ENCODE measurements at regions not wholly inside any gene's neighbourhood (a gene's known extent, or its start where the extent isn't known, plus 50 kb on each side); places are given as distances from the start of the nearest gene placed in this dataset.

- DNase-seq (ENCODE audit: low spot score) (no peak), ATAC-seq (ENCODE audit: low FRiP score) (no peak)
- TF ChIP-seq, protein P1, sequence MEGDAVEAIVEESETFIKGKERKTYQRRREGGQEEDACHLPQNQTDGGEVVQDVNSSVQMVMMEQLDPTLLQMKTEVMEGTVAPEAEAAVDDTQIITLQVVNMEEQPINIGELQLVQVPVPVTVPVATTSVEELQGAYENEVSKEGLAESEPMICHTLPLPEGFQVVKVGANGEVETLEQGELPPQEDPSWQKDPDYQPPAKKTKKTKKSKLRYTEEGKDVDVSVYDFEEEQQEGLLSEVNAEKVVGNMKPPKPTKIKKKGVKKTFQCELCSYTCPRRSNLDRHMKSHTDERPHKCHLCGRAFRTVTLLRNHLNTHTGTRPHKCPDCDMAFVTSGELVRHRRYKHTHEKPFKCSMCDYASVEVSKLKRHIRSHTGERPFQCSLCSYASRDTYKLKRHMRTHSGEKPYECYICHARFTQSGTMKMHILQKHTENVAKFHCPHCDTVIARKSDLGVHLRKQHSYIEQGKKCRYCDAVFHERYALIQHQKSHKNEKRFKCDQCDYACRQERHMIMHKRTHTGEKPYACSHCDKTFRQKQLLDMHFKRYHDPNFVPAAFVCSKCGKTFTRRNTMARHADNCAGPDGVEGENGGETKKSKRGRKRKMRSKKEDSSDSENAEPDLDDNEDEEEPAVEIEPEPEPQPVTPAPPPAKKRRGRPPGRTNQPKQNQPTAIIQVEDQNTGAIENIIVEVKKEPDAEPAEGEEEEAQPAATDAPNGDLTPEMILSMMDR (IDR thresholded peaks at IDR 0.05): no peak
Measured at GRCh38 chr12:92615086-92615485, 87.7 kb upstream of the PLEKHG7 start.

DNA sequence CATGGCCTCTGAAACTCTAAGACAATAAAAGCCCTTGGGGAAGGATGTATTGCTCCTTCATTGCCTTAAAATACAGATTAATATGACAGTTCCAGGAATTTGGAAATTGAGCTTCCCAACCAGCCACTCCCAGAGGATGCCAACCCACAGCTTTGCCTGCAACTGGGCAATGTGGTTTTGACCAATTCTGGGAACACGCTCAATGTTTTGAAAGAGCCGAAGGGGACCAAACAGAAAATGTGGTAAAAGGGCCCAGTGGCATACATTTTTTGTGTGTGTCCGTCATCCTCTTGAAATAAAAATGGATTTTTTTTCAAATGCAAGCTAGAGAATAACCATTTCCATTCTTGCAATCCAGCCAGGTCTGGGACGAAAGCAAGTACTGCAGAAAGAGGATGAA is 88.3 kb upstream of the PLEKHG7 start:
- TF ChIP-seq, protein P1 (IDR thresholded peaks at IDR 0.05): no peak

DNA sequence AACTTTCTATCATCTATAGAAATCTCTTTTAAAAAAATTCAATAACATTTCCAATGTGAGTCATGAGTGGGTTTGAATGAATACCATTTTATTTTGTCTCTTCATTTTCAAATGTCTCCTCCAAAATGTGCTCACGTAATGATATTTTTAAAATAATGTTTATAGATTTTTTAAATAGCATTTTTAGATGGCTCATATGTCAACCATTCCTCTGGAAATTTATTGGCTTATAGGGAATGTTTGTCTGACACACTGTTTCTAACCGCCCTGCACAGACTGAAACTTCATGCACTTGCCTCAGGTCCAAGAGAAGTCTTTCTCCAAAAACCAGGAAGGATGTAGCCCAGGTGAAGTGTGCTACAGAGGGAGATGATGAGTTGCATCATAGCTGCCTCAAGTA is 88.8 kb upstream of the PLEKHG7 start:
- DNase-seq (ENCODE audit: low spot score): no peak
- TF ChIP-seq, protein P1 (IDR thresholded peaks at IDR 0.05): no peak
- no peak for ATAC-seq (ENCODE audit: low FRiP score)

More for the DNA sequence above, 88.3 kb upstream of the PLEKHG7 start:
- no peak for DNase-seq (ENCODE audit: low spot score)
- no peak for ATAC-seq (ENCODE audit: low FRiP score)

GRCh38 chr12:92612611-92613010 is 90.2 kb upstream of the PLEKHG7 start:
- TF ChIP-seq, protein P1 (IDR thresholded peaks at IDR 0.05): no peak
- DNase-seq (ENCODE audit: low spot score) (no peak), ATAC-seq (ENCODE audit: low FRiP score) (no peak)

- TF ChIP-seq, protein P1 (IDR thresholded peaks at IDR 0.05): no peak
- DNase-seq (ENCODE audit: low spot score) (no peak), ATAC-seq (ENCODE audit: low FRiP score) (no peak)
Measured at GRCh38 chr12:92608151-92609091, 94.4 kb upstream of the PLEKHG7 start.

GRCh38 chr12:92606956-92607355 is 95.8 kb upstream of the PLEKHG7 start:
- no peak for DNase-seq (ENCODE audit: low spot score)
- TF ChIP-seq, protein P1 (IDR thresholded peaks at IDR 0.05): no peak
- ATAC-seq (ENCODE audit: low FRiP score): no peak
